Fibroblast of gingiva (primary cell): ENCODE measurements at regions not wholly inside any gene's neighbourhood (a gene's known extent, or its start where the extent isn't known, plus 50 kb on each side); places are given as distances from the start of the nearest gene placed in this dataset.

Experiments used
- DNase-seq: peaks from one replicate; pipeline ENCODE4 v3.0.0-alpha.2; 2011; ENCODE audit warnings: low read depth

DNA sequence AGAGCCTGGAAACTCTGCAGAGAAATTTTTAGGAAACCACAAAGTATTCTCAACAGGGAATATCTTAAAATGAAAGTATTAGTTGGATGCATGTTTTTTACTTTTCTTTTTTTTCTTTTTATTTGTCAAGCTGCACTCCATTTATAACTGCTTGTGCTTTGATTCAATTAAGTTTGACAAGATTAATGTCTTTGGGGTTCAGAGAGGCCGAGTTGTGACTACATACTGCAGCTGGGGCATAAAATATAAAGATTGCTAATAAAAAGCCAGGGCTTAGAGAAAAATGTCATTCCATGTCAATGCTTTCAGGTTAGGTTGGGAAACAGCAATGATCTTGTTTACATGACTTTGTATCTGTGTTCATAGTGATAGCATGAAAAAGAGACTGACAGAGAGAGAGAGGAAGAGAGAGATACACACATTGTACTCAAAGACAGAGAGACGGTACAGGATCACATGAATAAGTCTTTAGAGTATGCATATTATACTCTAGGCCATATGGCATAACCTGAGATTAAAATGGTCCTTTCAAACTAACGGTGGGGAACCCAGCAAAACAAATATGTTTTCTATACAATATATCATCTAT lies 1022.3 kb upstream of the CNTNAP5 start:
- no peak for DNase-seq

GRCh38 chr2:123015186-123015585 lies 1009.9 kb upstream of the CNTNAP5 start:
- DNase-seq: no peak

DNA sequence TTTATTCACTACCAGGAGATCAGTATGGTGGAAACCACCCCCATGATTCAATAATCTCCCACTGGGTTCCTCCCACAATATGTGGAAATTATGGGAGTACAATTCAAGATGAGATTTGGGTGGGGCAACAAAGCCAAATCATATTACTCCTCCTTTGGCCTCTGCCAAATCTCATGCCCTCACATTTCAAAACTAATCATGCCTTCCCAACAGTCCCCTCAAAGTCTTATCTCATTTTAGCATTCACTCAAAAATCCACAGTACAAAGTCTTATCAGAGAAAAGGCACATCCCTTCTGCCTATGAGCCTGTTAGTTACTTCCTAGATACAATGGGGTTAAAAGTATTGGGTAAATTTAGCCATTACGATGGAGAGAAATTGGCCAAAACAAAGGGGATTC lies 989.5 kb upstream of the CNTNAP5 start:
- DNase-seq: no peak

DNA sequence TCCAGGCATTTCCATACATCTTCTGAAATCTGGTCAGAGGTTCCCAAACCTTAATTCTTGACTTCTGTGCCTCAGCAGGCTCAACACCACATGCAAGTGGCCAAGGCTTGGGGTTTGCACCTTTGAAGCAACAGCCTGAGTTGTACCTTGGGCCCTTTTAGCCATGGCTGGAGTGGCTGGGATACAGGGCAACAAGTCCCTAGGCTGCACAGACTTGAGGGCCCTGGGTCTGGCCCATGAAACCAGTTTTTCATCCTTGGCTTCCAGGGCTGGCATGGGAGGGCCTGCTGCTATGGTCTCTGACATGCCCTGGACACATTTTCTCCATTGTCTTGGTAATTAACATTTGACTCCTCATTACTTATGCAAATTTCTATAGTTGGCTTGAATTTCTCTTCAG lies 988.8 kb upstream of the CNTNAP5 start:
- DNase-seq: no peak

DNA sequence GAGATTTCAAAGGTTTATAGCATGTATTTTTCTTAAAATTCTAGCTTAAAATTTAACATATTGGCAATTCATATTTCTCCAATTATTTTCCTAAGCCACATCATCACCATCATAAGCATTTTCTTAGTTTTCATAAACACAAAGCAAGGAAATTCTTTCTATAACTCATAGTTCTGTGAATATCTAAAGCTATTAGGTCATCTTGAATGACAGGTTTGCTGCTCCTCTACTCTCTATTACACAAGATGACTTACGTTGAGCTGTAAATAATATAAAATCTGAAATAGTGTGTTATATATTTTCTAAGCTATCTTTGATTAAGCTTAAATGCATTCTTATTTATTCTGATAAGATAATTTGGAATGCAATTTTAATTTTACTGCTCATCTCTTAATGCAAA lies 984.6 kb upstream of the CNTNAP5 start:
- DNase-seq: no peak

DNA sequence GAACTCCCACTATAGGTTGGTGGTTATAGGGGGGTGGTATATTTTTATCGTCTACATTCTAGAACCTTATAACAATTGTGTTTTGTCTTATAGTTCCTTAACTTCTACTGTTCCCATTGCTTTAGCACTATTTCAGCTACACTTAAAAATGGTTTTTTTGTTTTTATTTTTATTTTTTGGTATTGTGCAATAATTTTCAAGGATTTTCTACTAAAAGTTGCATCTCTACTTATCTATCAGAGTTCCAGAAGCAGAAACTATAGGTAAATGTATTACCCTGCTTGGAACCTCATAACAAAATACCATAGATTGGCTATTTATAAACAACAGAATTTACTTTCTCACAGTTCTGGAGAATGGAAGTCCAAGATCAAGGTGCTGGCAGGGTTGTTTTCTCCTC lies 981.6 kb upstream of the CNTNAP5 start:
- no peak for DNase-seq

DNA sequence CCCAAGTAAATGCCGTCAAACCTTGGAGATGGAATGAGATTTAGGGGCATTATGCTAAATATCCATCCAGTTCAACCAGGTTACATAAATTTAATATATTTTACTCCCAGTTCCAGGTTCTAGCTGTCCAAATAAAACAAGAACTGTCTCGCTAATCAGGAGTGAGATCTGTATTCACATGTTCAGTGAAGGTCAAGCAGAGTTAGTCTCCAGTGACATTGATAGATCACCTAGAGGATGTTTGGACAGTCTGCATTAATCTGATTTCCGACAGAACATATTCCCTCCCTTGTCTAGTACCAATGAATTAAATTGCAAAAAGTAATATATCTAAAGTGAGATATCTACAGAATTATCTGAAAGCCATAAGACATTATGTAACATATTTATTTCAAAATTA lies 979.4 kb upstream of the CNTNAP5 start:
- no peak for DNase-seq

GRCh38 chr2:123047186-123047585 lies 977.9 kb upstream of the CNTNAP5 start:
- DNase-seq: no peak

DNA sequence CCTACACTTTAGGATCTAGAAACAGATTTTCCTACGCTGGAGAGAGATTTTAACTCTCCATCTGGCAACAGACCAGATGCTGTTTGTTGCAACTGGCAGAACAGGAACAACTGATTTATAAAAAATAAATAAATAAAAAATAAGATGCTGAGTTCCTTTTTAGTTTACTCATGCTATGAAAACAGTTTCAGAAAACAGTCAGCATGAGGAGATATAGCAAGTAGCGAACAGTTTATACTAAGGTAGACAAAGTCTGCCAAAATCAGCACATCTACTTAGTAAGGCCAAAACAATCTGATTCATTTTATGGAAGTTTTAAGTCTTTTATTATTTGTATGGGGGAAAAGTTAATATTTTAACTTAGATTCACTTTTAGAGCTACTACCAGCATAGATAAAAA lies 974.0 kb upstream of the CNTNAP5 start:
- DNase-seq: no peak

GRCh38 chr2:123061534-123061933 lies 963.6 kb upstream of the CNTNAP5 start:
- no peak for DNase-seq

DNA sequence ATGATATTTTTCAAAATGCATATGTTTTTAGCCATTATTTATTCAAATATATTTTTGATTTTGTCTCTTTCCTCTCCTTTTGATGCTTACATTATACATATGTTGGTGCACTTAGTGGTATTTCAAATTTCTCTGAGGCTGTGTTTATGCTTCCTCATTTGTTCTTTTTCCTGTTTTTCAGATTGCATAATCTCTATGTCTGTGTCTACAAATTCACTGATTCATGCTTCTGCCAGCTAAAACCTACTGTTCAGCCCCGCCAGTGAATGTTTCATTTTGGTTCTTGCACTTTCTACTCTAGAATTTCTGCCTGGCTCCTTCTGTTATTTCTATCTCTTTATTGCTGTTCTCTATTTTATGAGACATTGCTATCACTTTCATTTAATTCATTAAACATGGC lies 951.7 kb upstream of the CNTNAP5 start:
- no peak for DNase-seq

DNA sequence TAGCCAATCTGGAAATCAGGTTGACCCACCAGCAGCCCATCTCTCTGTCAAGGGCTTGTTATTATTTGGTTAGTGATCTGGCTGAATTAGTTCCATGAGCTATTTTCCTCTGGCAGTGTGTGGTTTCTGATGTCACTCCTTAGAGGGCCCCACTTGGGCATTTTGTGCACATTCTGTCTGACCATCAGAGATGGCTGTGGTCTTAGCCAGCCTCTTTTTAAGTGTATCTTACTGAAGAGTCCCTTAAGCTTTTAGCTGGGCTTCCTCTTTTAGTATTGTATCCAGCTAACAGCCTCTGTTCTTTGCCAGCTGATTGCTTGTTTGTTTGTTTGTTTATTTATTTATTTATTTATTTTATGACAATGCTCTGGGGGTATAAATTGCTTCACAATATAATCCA lies 951.1 kb upstream of the CNTNAP5 start:
- DNase-seq: no peak

GRCh38 chr2:123077101-123077500 lies 948.0 kb upstream of the CNTNAP5 start:
- DNase-seq: no peak

GRCh38 chr2:123080331-123080730 lies 944.8 kb upstream of the CNTNAP5 start:
- no peak for DNase-seq

- DNase-seq: no peak
These were observed 939.6 kb upstream of the CNTNAP5 start for GRCh38 chr2:123085484-123085883.

- no peak for DNase-seq
These were observed 938.3 kb upstream of the CNTNAP5 start for GRCh38 chr2:123086613-123087385.

DNA sequence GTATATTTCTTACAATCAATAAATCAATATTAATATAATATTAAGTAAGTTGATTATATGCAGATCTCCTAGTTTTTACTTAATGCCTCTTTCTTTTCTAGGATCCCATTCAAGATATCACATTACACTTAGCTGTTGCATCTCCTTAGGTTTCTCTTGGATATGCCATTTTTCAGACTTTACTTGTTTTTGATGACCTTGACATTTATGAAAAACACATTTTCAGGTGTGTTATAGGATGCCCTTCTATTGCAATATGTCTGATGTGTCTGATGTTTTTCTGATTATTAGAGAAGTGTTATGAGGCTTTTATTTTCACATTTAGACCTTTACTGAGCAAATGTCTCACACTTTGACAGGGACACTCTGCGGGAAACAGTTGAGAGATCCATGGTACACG lies 933.6 kb upstream of the CNTNAP5 start:
- DNase-seq: no peak

DNA sequence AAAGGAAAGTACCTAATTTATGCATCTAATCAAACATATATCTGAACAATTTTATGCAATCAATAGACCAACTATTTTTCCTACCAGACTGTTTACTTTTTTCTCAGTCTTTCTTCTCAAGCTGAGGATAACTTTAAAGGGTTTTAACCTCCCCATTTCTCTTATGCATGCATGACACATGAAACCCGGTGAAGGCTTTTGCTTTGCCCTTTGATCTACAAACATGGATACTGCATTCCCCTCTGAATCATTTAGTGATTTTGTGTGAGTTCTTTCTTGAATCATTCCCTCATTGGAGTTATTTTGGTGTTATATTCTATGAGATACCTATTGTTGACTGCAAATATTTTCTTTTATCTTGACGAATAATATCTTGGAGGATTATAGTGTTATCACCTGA lies 931.9 kb upstream of the CNTNAP5 start:
- no peak for DNase-seq

- DNase-seq: no peak
These were observed 929.8 kb upstream of the CNTNAP5 start for GRCh38 chr2:123095219-123095835.

DNA sequence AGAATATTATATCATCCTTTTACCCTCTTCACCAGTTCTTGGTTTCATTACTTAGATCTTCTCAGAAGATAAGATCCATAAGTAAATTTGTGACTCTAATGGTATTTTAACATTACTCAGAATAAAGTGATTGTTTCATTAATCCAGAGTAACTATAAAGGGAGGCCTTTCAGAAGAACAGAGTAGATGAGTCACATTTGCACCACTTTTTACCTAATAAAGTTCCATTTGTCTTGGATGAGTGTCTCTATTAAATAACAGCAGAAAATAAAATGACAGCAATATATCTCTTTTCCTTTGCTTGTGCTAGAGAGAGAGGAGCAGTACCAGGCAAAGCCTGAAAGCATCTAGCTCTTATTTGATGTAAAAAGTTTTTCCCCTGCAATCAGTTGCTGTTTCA lies 926.5 kb upstream of the CNTNAP5 start:
- no peak for DNase-seq

- no peak for DNase-seq
These were observed 923.7 kb upstream of the CNTNAP5 start for GRCh38 chr2:123101434-123101833.

DNA sequence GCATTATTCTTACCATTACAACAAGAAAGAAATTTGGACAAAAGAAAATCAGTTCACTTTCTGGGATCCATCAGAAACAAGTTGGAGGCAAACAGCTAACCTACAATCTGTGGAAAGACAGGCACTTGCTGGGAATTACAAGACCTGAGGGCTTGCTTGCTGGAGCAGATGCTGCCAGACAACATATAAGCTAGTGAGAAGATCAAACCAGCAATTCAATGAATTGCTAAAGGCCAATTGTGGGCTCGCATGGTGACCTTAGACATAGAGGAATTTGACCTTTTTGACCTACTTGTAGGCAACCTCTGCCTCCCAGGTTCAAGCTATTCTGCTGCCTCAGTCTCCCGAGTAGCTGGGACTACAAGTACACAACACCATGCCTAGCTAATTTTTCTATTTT lies 921.2 kb upstream of the CNTNAP5 start:
- DNase-seq: no peak

- no peak for DNase-seq
These were observed 908.5 kb upstream of the CNTNAP5 start for GRCh38 chr2:123116595-123116994.

GRCh38 chr2:123127236-123127635 lies 897.9 kb upstream of the CNTNAP5 start:
- DNase-seq: no peak
